Gastroesophageal sphincter (tissue), 4 donors: ENCODE measurements at regions not wholly inside any gene's neighbourhood (a gene's known extent, or its start where the extent isn't known, plus 50 kb on each side); places are given as distances from the start of the nearest gene placed in this dataset.

Source experiments
- ATAC-seq: fragments of 150-250 bp; one replicate; pipeline ENCODE4 v1.9.1; 2016; ENCODE audit warnings: mild to moderate bottlenecking, moderate library complexity
- H3K27ac ChIP-seq, 4 donors: fragments of 200-600 bp; sonication (generic) in 3 of 4; 1 replicate in 3 of 4; 2 replicates in 1 of 4; pipeline ENCODE4 v1.5.1; 2016 to 2019
- H3K27me3 ChIP-seq: fragments of 200-600 bp; sonication (generic); one replicate; pipeline ENCODE4 v1.5.1; 2019
- H3K36me3 ChIP-seq, 2 donors: fragments of 200-600 bp; sonication (generic); one replicate each; pipeline ENCODE4 v1.5.1; 2019; ENCODE audit warnings: control low read depth in 1 of 2
- H3K4me1 ChIP-seq, 3 donors: fragments of 200-600 bp; sonication (generic); 1 replicate in 2 of 3; 2 replicates in 1 of 3; pipeline ENCODE4 v1.5.1; 2016 to 2019; ENCODE audit warnings: control low read depth in 2 of 3
- H3K4me3 ChIP-seq, 2 donors: fragments of 200-600 bp; sonication (generic); one replicate each; pipeline ENCODE4 v1.5.1; 2019; ENCODE audit warnings: mild to moderate bottlenecking in 1 of 2, moderate library complexity in 1 of 2
- H3K9me3 ChIP-seq, 3 donors: fragments of 200-600 bp; sonication (generic); one replicate each; pipeline ENCODE4 v1.5.1; 2017 to 2019; ENCODE audit warnings: control low read depth in 2 of 3
- CTCF ChIP-seq, 4 experiments: fragments of 200-600 bp in 2 of 4; fragments of 450-650 bp in 2 of 4; sonication (generic) in 1 of 4; IDR thresholded peaks; one replicate each; pipeline ENCODE4 v1.5.1; 2017 to 2019; ENCODE audit warnings: antibody characterized with exemption in 4 of 4, mild to moderate bottlenecking in 2 of 4, moderate library complexity in 2 of 4
- EP300 ChIP-seq: sonication (generic); formaldehyde crosslinking; IDR thresholded peaks from one replicate; pipeline ENCODE4 v1.6.1; 2017; ENCODE audit warnings: antibody characterized with exemption, mild to moderate bottlenecking
- POLR2A ChIP-seq, 2 donors: fragments of 450-650 bp; IDR thresholded peaks; one replicate each; pipeline ENCODE4 v1.6.1; 2017; ENCODE audit warnings: antibody characterized with exemption in 2 of 2, mild to moderate bottlenecking in 2 of 2, moderate library complexity in 1 of 2
- POLR2AphosphoS5 ChIP-seq: sonication (generic); formaldehyde crosslinking; IDR thresholded peaks from one replicate; pipeline ENCODE4 v1.6.1; 2017; ENCODE audit warnings: antibody characterized with exemption
- WGBS, 2 donors: methylation state at CpG; one replicate each; pipeline ENCODE4 v1.1.5; 2018; ENCODE audit warnings: low coverage in 1 of 2; 5-methylcytosine and 5-hydroxymethylcytosine counted together

- no peaks in the 10 kb centered on the region for H3K36me3 ChIP-seq
Measured at GRCh38 chr4:23365871-23366556, 523.8 kb downstream of the PPARGC1A start.

GRCh38 chr4:23365086-23365485, 524.8 kb downstream of the PPARGC1A start:
- no peaks in the 10 kb centered on the region for H3K36me3 ChIP-seq
- ATAC-seq, result no peak
- H3K4me3 ChIP-seq, result no peak overlapping the region
- H3K4me1 ChIP-seq, result no peaks in the 10 kb centered on the region
- H3K9me3 ChIP-seq, result no peaks in the 10 kb centered on the region
- no peak overlapping the region for H3K27ac ChIP-seq
- no peaks in the 10 kb centered on the region for H3K27me3 ChIP-seq
- 28% methylated on average over 2 of the region's 2 CpGs; no CpG with 5 or more reads in 1 of the 2 donors for WGBS, 2 donors
- no peak for TF ChIP-seq EP300
- TF ChIP-seq POLR2AphosphoS5, result no peak
- TF ChIP-seq CTCF (IDR thresholded peaks at IDR 0.05), result no peak

More at GRCh38 chr4:23365871-23366556, 523.8 kb downstream of the PPARGC1A start:
- no peak for ATAC-seq
- 95 to 96% methylated on average over 2 of the region's 2 CpGs for WGBS, 2 donors
- H3K27ac ChIP-seq, result no peak overlapping the region
- no peak for TF ChIP-seq EP300
- no peak for TF ChIP-seq CTCF (IDR thresholded peaks at IDR 0.05)
- no peak for TF ChIP-seq POLR2AphosphoS5
- TF ChIP-seq POLR2A (IDR thresholded peaks at IDR 0.05), result no peak
- no peaks in the 10 kb centered on the region for H3K27me3 ChIP-seq
- H3K9me3 ChIP-seq, result no peaks in the 10 kb centered on the region
- no peak overlapping the region for H3K4me3 ChIP-seq
- H3K4me1 ChIP-seq, result no peaks in the 10 kb centered on the region

GRCh38 chr4:23364167-23364566, 525.7 kb downstream of the PPARGC1A start:
- Histone ChIP-seq H3K9me3 (no peaks in the 10 kb centered on the region), H3K27me3 (no peaks in the 10 kb centered on the region), H3K27ac (no peak overlapping the region), H3K4me3 (no peak overlapping the region), H3K36me3 (no peaks in the 10 kb centered on the region), H3K4me1 (no peaks in the 10 kb centered on the region)
- TF ChIP-seq CTCF (IDR thresholded peaks at IDR 0.05) (no peak), POLR2A (IDR thresholded peaks at IDR 0.05) (no peak), EP300 (no peak), POLR2AphosphoS5 (no peak)
- WGBS, 2 donors, result 92 to 93% methylated on average over 4 of the region's 4 CpGs
- no peak for ATAC-seq

- 17% methylated on average over 1 of the region's 9 CpGs; no CpG with 5 or more reads in 1 of the 2 donors for WGBS, 2 donors
- Histone ChIP-seq H3K9me3 (no peaks in the 10 kb centered on the region), H3K4me3 (no peak overlapping the region), H3K36me3 (no peaks in the 10 kb centered on the region), H3K27ac (no peak overlapping the region), H3K27me3 (no peaks in the 10 kb centered on the region), H3K4me1 (no peaks in the 10 kb centered on the region)
- no peak for ATAC-seq
- TF ChIP-seq POLR2A (IDR thresholded peaks at IDR 0.05), result no peak
- no peak for TF ChIP-seq CTCF (IDR thresholded peaks at IDR 0.05)
- TF ChIP-seq POLR2AphosphoS5, result no peak
- no peak for TF ChIP-seq EP300
Measured at GRCh38 chr4:23361453-23361852, 528.4 kb downstream of the PPARGC1A start.

GRCh38 chr4:23360718-23361117, 529.1 kb downstream of the PPARGC1A start:
- ATAC-seq, result no peak
- no peaks in the 10 kb centered on the region for H3K27me3 ChIP-seq
- WGBS, 2 donors, result no CpG with 5 or more reads among the region's 1 CpG

More at GRCh38 chr4:23360718-23361117, 529.1 kb downstream of the PPARGC1A start:
- no peak overlapping the region for H3K27ac ChIP-seq
- no peak overlapping the region for H3K4me3 ChIP-seq
- TF ChIP-seq EP300, result no peak
- TF ChIP-seq POLR2A (IDR thresholded peaks at IDR 0.05), result no peak
- TF ChIP-seq POLR2AphosphoS5, result no peak
- no peak for TF ChIP-seq CTCF (IDR thresholded peaks at IDR 0.05)
- H3K36me3 ChIP-seq, result no peaks in the 10 kb centered on the region
- no peaks in the 10 kb centered on the region for H3K4me1 ChIP-seq
- no peaks in the 10 kb centered on the region for H3K9me3 ChIP-seq
